Ascending aorta (tissue), 2 donors: ENCODE measurements at regions not wholly inside any gene's neighbourhood (a gene's known extent, or its start where the extent isn't known, plus 50 kb on each side); places are given as distances from the start of the nearest gene placed in this dataset.

Source experiments
- DNase-seq, 2 donors: peaks; one replicate each; pipeline ENCODE4 v3.0.0-alpha.2; 2019; ENCODE audit warnings: low spot score in 2 of 2
- H3K27ac ChIP-seq, 2 donors: fragments of 200-600 bp; sonication (generic); one replicate each; pipeline ENCODE4 v1.5.1; 2016 to 2017; ENCODE audit warnings: mild to moderate bottlenecking in 1 of 2
- H3K27me3 ChIP-seq: fragments of 200-600 bp; sonication (generic); one replicate; pipeline ENCODE4 v1.5.1; 2017
- H3K36me3 ChIP-seq, 2 donors: fragments of 200-600 bp; sonication (generic); one replicate each; pipeline ENCODE4 v1.5.1; 2016
- H3K4me1 ChIP-seq, 2 donors: fragments of 200-600 bp; sonication (generic); one replicate each; pipeline ENCODE4 v1.5.1; 2016 to 2017; ENCODE audit warnings: mild to moderate bottlenecking in 1 of 2
- H3K4me3 ChIP-seq, 2 donors: fragments of 200-600 bp; sonication (generic); one replicate each; pipeline ENCODE4 v1.5.1; 2016 to 2017; ENCODE audit warnings: mild to moderate bottlenecking in 1 of 2
- H3K9me3 ChIP-seq, 2 donors: fragments of 200-600 bp; sonication (generic); one replicate each; pipeline ENCODE4 v1.5.1; 2016
- intact Hi-C: fragments of 100-400 bp; cut with DNase I; formaldehyde crosslinking; loops from one replicate; pipeline ENCODE4 v1.15.1; 2023
- TF ChIP-seq, protein P1 (sequence below), 3 experiments: fragments of 200-600 bp in 2 of 3; fragments of 450-650 bp in 1 of 3; sonication (generic) in 2 of 3; IDR thresholded peaks; one replicate each; pipeline ENCODE4 v1.5.1; 2016 to 2019; ENCODE audit warnings: antibody characterized with exemption in 3 of 3, mild to moderate bottlenecking in 1 of 3, moderate library complexity in 1 of 3

DNA sequence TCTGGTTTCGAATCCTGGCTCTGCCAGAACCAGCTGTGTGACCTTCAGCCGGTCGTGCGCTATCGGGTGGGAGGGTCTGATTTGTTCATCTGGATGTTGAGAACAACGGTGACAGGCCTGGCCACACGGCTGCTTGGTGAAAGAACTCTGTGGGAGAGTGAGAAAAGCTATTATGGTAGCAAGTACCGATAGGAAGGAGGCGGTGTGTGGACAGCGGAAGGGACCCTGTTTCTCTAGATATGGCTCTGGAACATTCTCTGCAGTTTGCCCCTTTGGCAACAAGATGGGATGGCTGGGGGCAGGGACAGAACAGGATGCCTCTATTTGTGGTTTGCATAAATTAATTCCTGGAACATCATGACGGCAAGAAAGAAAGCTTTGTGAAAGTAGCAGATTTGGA is 347.3 kb downstream of the AACS start:
- no peaks in the 10 kb centered on the region for H3K9me3 ChIP-seq
- H3K27ac ChIP-seq = no peak overlapping the region
- intact Hi-C loops = no loop called here
- TF ChIP-seq, protein P1, sequence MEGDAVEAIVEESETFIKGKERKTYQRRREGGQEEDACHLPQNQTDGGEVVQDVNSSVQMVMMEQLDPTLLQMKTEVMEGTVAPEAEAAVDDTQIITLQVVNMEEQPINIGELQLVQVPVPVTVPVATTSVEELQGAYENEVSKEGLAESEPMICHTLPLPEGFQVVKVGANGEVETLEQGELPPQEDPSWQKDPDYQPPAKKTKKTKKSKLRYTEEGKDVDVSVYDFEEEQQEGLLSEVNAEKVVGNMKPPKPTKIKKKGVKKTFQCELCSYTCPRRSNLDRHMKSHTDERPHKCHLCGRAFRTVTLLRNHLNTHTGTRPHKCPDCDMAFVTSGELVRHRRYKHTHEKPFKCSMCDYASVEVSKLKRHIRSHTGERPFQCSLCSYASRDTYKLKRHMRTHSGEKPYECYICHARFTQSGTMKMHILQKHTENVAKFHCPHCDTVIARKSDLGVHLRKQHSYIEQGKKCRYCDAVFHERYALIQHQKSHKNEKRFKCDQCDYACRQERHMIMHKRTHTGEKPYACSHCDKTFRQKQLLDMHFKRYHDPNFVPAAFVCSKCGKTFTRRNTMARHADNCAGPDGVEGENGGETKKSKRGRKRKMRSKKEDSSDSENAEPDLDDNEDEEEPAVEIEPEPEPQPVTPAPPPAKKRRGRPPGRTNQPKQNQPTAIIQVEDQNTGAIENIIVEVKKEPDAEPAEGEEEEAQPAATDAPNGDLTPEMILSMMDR (IDR thresholded peaks at IDR 0.05) = no peak
- peak in 1 of 2 donors; percentile 56 for DNase-seq
- no peak overlapping the region for H3K4me3 ChIP-seq
- peaks cover 0 to 2% of the 10 kb centered on the region in 2 donors for H3K36me3 ChIP-seq
- no peaks in the 10 kb centered on the region for H3K4me1 ChIP-seq
- no peaks in the 10 kb centered on the region for H3K27me3 ChIP-seq

DNA sequence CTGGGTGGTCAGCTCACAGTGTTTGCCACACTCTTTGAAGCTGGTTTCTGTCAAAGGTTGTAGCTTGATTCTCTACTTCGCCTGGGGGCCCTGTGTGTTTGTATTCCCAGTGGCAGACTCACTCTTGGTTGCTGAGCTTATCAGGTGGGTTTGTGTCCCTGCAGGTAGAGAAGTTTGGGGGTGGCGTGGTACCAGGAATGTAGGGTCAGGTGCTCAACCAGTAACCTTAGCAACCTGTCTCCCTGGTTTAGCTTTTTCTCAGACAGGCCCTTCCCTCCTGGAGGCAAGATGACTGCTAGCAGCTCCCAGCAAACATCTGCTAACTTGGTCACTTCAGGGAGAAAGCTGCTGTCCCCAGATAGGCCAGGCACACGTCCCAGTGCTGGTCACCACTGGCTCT is 352.2 kb downstream of the AACS start:
- no peak overlapping the region for H3K27ac ChIP-seq
- DNase-seq = no peak
- no peak overlapping the region for H3K4me3 ChIP-seq
- no peaks in the 10 kb centered on the region for H3K27me3 ChIP-seq
- peaks cover 4 to 5% of the 10 kb centered on the region in 2 donors for H3K9me3 ChIP-seq
- H3K4me1 ChIP-seq = no peaks in the 10 kb centered on the region
- intact Hi-C loops = no loop called here
- TF ChIP-seq, protein P1 (IDR thresholded peaks at IDR 0.05) = no peak
- H3K36me3 ChIP-seq = peaks cover 0 to 2% of the 10 kb centered on the region in 2 donors

DNA sequence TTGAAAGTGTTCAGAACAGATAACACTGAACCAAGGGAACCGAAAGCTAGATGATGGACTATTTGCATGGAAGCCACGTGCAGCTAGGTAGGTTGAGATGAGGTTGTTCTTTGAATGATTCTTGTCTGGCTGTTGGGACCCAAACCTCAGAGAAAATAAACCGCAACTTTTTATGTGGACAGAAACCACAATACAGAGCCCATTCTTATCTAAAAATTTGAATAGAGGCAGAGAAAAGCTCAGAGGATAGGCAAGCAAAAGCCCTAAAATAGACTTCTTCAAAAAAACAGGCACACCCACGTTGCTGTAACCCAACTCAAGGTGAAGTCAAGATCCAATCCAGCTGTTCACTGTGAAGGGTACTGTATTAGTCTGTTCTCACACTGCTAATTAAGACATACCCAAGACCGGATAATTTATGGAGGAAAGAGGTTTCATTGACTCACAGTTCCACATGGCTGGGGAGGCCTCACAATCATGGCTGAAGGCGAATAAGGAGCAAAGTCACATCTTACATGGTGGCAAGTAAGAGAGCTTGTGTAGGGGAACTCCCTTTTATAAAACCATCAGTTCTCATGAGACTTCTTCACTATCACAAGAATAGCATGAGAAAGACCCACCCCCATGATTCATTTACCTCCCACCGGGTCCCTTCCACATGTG is 353.8 kb downstream of the AACS start:
- no peaks in the 10 kb centered on the region for H3K4me1 ChIP-seq
- TF ChIP-seq, protein P1 (IDR thresholded peaks at IDR 0.05) = no peak
- no peak overlapping the region for H3K4me3 ChIP-seq
- DNase-seq = no peak
- intact Hi-C loops = no loop called here
- H3K36me3 ChIP-seq = peaks cover 0 to 2% of the 10 kb centered on the region in 2 donors
- H3K27ac ChIP-seq = no peak overlapping the region
- H3K9me3 ChIP-seq = peaks cover 4 to 5% of the 10 kb centered on the region in 2 donors
- no peaks in the 10 kb centered on the region for H3K27me3 ChIP-seq

DNA sequence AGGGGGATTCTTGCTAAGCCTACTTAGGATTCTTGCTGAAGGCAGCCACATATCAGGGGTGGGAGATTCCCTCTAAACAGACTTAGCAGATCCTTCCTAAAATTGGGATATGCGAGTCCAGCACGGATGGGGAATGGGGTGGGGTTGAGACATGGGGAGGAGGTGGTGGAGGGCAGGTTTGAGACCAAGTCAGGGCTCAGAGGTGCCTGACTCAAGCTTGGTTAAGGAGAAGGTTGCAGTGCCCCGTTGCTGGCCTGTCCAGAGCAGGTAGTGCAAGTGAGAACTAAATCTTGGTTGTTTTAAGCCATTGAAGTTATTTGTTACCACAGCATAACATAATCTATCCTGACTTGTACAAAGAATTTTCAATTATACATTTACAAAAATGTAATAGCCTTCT is 359.7 kb downstream of the AACS start:
- H3K36me3 ChIP-seq = no peaks in the 10 kb centered on the region
- H3K4me1 ChIP-seq = no peaks in the 10 kb centered on the region
- no peak for DNase-seq
- no peaks in the 10 kb centered on the region for H3K27me3 ChIP-seq
- H3K27ac ChIP-seq = no peak overlapping the region
- TF ChIP-seq, protein P1 (IDR thresholded peaks at IDR 0.05) = no peak
- peaks cover 4 to 5% of the 10 kb centered on the region in 2 donors for H3K9me3 ChIP-seq
- intact Hi-C loops = no loop called here
- no peak overlapping the region for H3K4me3 ChIP-seq

DNA sequence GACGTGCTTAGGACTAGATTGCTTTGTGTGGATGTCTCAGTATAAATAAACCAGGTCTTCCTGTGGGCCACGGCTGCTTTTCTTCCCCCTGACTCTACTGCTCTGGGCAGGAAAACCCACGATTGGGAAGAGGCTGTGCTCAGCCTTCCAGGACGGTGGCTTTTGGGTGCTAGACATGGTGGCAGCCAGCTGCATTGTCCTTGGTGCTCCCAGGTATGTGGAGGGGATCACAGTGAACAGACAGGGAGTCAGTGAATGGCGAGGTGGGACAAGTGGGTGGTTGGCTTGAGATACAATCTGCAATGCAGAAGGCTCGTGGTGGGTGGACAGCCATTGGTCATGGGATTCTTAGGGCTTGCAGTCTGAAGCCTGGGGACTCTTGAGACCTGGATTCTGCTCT is 366.3 kb downstream of the AACS start:
- intact Hi-C loops = no loop called here
- Histone ChIP-seq H3K9me3 (no peaks in the 10 kb centered on the region), H3K4me3 (no peak overlapping the region), H3K4me1 (no peaks in the 10 kb centered on the region), H3K27me3 (no peaks in the 10 kb centered on the region), H3K36me3 (no peaks in the 10 kb centered on the region), H3K27ac (no peak overlapping the region)
- TF ChIP-seq, protein P1 (IDR thresholded peaks at IDR 0.05) = no peak
- no peak for DNase-seq

DNA sequence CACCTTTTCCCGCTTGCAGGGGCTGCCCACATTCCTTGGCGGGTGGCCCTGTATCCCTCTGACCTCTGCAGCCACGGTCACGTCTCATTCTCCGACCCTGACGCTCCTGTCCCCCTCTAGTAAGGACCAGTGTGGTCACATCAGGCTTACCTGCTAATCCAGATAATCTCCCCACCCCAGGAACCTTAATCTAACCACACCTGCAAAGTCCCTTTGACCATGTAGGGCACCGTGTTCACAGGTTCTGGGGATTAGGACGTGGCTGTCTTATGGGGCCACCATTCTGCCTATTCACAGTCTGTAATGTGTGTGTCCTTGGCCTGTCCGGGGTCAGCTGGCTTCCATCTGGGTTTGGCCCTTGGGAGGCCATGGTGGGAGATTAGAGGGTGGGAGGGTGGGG is 368.9 kb downstream of the AACS start:
- intact Hi-C loops = no loop called here
- H3K4me3 ChIP-seq = no peak overlapping the region
- H3K4me1 ChIP-seq = no peaks in the 10 kb centered on the region
- no peak overlapping the region for H3K27ac ChIP-seq
- DNase-seq = no peak
- no peaks in the 10 kb centered on the region for H3K27me3 ChIP-seq
- TF ChIP-seq, protein P1 (IDR thresholded peaks at IDR 0.05) = no peak
- no peaks in the 10 kb centered on the region for H3K9me3 ChIP-seq
- H3K36me3 ChIP-seq = no peaks in the 10 kb centered on the region
